ENCODE measurements at regions not wholly inside any gene's neighbourhood (a gene's known extent, or its start where the extent isn't known, plus 50 kb on each side); places are given as distances from the start of the nearest gene placed in this dataset.

DNA sequence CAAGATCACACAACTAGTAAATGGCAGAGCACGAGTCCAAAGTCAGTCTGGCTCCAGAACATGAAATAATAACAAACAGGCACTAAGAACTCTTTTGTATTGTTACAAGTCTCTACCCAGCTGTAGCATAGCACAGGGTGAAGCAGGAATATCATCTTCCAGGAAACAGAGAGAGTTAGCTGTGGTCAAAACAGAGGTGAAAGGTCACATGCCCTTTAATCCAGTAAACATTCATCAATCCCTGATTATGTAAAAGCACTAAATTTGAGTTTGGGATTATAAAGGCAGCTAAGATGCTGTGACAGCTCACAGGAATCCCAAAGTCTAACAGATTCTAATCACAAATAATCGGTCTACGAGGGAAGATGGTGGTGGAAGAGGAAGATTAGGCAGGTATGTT is 133.0 kb upstream of the ASTN2 start:
- Histone ChIP-seq H3K9me3 (no peaks in the 10 kb centered on the region), H3K27me3 (no peaks in the 10 kb centered on the region), H3K4me3 (no peak overlapping the region), H3K27ac (no peak overlapping the region), H3K36me3 (no peaks in the 10 kb centered on the region), H3K4me1 (no peaks in the 10 kb centered on the region)
- intact Hi-C loops (cut with DNase I) = no loop called here
- no peak for DNase-seq (ENCODE audit: low spot score in 2 of 2)
- TF ChIP-seq, protein P1, sequence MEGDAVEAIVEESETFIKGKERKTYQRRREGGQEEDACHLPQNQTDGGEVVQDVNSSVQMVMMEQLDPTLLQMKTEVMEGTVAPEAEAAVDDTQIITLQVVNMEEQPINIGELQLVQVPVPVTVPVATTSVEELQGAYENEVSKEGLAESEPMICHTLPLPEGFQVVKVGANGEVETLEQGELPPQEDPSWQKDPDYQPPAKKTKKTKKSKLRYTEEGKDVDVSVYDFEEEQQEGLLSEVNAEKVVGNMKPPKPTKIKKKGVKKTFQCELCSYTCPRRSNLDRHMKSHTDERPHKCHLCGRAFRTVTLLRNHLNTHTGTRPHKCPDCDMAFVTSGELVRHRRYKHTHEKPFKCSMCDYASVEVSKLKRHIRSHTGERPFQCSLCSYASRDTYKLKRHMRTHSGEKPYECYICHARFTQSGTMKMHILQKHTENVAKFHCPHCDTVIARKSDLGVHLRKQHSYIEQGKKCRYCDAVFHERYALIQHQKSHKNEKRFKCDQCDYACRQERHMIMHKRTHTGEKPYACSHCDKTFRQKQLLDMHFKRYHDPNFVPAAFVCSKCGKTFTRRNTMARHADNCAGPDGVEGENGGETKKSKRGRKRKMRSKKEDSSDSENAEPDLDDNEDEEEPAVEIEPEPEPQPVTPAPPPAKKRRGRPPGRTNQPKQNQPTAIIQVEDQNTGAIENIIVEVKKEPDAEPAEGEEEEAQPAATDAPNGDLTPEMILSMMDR (IDR thresholded peaks at IDR 0.05) = no peak

DNA sequence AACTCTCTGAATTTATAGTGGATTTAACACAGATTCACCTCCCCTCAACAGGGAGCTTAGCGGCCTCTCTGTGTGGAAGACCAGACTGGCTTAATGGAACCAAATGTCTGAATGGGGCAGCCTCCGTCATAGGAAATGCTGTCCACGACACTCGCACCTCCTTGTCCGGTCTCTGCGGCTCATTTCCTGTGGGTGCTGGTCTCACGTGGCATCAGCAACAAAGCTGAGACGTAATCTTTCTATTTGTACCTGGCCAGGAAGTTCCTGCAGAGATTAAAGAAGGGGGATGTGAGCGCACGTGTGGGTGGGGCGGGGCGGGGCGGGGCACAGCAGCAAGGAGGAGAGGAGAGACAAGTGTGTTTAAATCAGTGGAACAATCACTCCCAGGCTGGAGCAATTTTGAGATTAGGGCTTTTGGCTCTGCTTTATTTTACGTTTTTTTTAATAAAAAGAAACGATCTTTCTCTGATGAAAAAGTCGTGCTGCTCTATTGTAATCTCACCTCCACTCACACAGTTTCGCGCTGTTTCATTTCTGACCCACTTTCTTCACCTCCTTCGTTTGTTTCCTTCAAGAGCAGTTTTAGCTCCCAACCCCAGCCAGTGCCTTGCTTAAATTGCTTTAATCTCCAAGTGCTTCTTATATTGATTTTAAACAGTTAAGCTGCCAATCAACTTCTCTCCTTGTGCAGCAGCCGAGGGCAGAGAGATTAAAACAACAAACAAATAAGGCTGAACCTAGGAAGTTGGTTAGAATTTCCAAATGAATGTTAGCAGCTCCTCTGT is 132.2 kb upstream of the ASTN2 start:
- intact Hi-C loops (cut with DNase I) = no loop called here
- Histone ChIP-seq H3K27me3 (no peaks in the 10 kb centered on the region), H3K9me3 (no peaks in the 10 kb centered on the region), H3K36me3 (no peaks in the 10 kb centered on the region), H3K4me3 (no peak overlapping the region), H3K4me1 (no peaks in the 10 kb centered on the region), H3K27ac (no peak overlapping the region)
- TF ChIP-seq, protein P1 (IDR thresholded peaks at IDR 0.05) = no peak
- no peak for DNase-seq (ENCODE audit: low spot score in 2 of 2)

DNA sequence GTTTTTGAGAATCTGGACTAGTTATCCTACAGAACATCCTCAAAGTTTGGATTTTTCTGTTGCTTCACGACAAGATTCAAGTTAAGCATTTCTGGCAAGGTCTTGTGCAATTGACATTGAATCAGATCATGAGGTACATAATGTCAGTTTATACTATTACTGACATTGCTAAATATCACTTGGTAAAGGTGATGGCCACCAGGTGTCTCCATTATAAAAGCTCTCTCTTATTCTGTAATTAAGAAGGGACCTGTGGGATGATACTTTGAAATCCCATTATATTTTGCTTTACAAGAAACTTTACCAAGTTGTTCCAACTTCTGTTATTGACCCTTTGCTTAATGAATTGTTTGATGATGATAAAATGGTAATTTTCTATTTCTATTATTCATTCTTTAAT is 131.0 kb upstream of the ASTN2 start:
- no peak overlapping the region for H3K4me3 ChIP-seq
- TF ChIP-seq, protein P1 (IDR thresholded peaks at IDR 0.05) = no peak
- H3K9me3 ChIP-seq = no peaks in the 10 kb centered on the region
- H3K27me3 ChIP-seq = no peaks in the 10 kb centered on the region
- H3K27ac ChIP-seq = no peak overlapping the region
- H3K36me3 ChIP-seq = no peaks in the 10 kb centered on the region
- intact Hi-C loops (cut with DNase I) = no loop called here
- no peaks in the 10 kb centered on the region for H3K4me1 ChIP-seq
- no peak for DNase-seq (ENCODE audit: low spot score in 2 of 2)

DNA sequence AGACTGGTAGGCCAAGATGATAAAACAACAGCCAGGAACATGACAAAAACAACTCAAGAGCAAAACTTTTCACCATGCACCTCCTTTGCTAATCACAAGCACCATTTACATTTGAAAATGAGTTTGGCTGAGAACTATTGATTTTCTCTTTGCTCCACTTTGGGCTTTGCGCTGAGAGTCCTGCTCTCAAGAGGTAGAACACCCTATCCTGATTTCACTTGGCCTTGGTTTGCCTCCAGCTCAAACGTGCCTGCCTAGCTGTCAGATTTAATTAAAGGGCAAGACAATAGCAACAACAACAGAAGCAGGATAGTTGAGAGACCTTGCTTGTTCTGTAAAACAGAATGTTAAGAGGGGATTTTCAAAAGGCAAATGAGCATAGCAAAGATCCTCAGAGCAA is 128.2 kb upstream of the ASTN2 start:
- intact Hi-C loops (cut with DNase I) = no loop called here
- Histone ChIP-seq H3K9me3 (no peaks in the 10 kb centered on the region), H3K36me3 (no peaks in the 10 kb centered on the region), H3K27ac (no peak overlapping the region), H3K4me1 (no peaks in the 10 kb centered on the region), H3K27me3 (no peaks in the 10 kb centered on the region), H3K4me3 (no peak overlapping the region)
- DNase-seq (ENCODE audit: low spot score in 2 of 2) = no peak
- TF ChIP-seq, protein P1 (IDR thresholded peaks at IDR 0.05) = no peak

DNA sequence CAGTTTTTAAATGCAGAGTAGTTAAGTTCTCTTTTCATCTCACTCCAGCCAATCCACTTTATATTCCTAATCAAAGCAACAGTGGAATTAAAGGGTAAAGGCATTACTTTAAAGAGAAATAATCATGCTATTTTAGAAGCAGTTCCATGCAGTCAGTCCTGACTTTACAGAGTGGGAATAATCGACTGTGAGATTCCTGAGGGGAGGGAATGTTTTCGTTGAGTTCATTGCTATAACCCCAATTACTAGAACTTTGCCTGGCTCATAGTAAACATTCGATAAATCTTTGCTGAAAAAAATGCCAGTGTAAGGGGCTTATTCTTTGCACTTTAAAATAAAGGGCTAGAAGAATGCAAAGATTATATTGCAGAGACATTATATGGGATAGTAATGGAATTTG is 127.2 kb upstream of the ASTN2 start:
- no peak overlapping the region for H3K4me3 ChIP-seq

More for the DNA sequence above, 127.2 kb upstream of the ASTN2 start:
- Histone ChIP-seq H3K4me1 (no peaks in the 10 kb centered on the region), H3K27me3 (no peaks in the 10 kb centered on the region), H3K27ac (no peak overlapping the region), H3K36me3 (no peaks in the 10 kb centered on the region), H3K9me3 (no peaks in the 10 kb centered on the region)
- TF ChIP-seq, protein P1 (IDR thresholded peaks at IDR 0.05) = no peak
- DNase-seq (ENCODE audit: low spot score in 2 of 2) = no peak
- intact Hi-C loops (cut with DNase I) = no loop called here
